Upper lobe of left lung (tissue), 6 donors: ENCODE measurements at regions not wholly inside any gene's neighbourhood (a gene's known extent, or its start where the extent isn't known, plus 50 kb on each side); places are given as distances from the start of the nearest gene placed in this dataset.

ENCODE experiments used
- ATAC-seq, 2 donors: fragments of 200-7000 bp; cut with Tn5 transposase; one replicate each; pipeline ENCODE4 v1.9.1; 2022; ENCODE audit warnings: mild to moderate bottlenecking in 2 of 2, moderate library complexity in 2 of 2; ENCODE audit not compliant: low FRiP score in 2 of 2
- DNase-seq, 2 donors: peaks; one replicate each; pipeline ENCODE4 v3.0.0-alpha.2; 2019 to 2020
- H3K27ac ChIP-seq, 4 donors: fragments of 200-600 bp; sonication (generic); one replicate each; pipeline ENCODE4 v1.5.1; 2016 to 2019
- H3K27me3 ChIP-seq, 4 donors: fragments of 200-600 bp; sonication (generic); one replicate each; pipeline ENCODE4 v1.5.1; 2017 to 2019
- H3K36me3 ChIP-seq, 4 donors: fragments of 200-600 bp; sonication (generic); one replicate each; pipeline ENCODE4 v1.5.1; 2016 to 2019
- H3K4me1 ChIP-seq, 4 donors: fragments of 200-600 bp; sonication (generic); one replicate each; pipeline ENCODE4 v1.5.1; 2018 to 2019
- H3K4me3 ChIP-seq, 4 donors: fragments of 200-600 bp; sonication (generic); one replicate each; pipeline ENCODE4 v1.5.1; 2017 to 2019; ENCODE audit warnings: mild to moderate bottlenecking in 2 of 4, moderate library complexity in 1 of 4
- H3K9me3 ChIP-seq, 4 donors: fragments of 200-600 bp; sonication (generic); one replicate each; pipeline ENCODE4 v1.5.1; 2018 to 2019
- EP300 ChIP-seq, 4 donors: sonication (generic); formaldehyde crosslinking; IDR thresholded peaks; one replicate each; pipeline ENCODE4 v1.5.1; 2017; ENCODE audit warnings: antibody characterized with exemption in 4 of 4, control low read depth in 2 of 4
- POLR2A ChIP-seq, 4 donors: fragments of 450-650 bp; IDR thresholded peaks; one replicate each; pipeline ENCODE4 v1.5.1; 2016 to 2017; ENCODE audit warnings: antibody characterized with exemption in 4 of 4, mild to moderate bottlenecking in 2 of 4
- POLR2AphosphoS5 ChIP-seq, 2 donors: sonication (generic); formaldehyde crosslinking; IDR thresholded peaks; one replicate each; pipeline ENCODE4 v1.5.1; 2017; ENCODE audit warnings: antibody characterized with exemption in 2 of 2
- WGBS, 2 donors: methylation state at CpG; one replicate each; pipeline ENCODE4 v1.1.5; 2017 to 2018; 5-methylcytosine and 5-hydroxymethylcytosine counted together
- TF ChIP-seq, protein P1 (sequence below), 6 experiments: fragments of 450-650 bp in 4 of 6; fragments of 200-600 bp in 2 of 6; sonication (generic) in 2 of 6; IDR thresholded peaks; one replicate each; pipeline ENCODE4 v1.5.1; 2016 to 2019; ENCODE audit warnings: antibody characterized with exemption in 6 of 6
- donor health status: DM: no; HTN: no; CAD: no; lungs with moderate emphysema.
- donor health status: DM: no; HTN: yes; CAD: no; lungs with severe emphysema.

- no peak overlapping the region for H3K4me3 ChIP-seq
- 51 to 61% methylated on average over 3 of the region's 3 CpGs for WGBS, 2 donors
- H3K27ac ChIP-seq = no peak overlapping the region
- ATAC-seq = no peak
- no peaks in the 10 kb centered on the region for H3K27me3 ChIP-seq
- no peaks in the 10 kb centered on the region for H3K36me3 ChIP-seq
- H3K4me1 ChIP-seq = no peaks in the 10 kb centered on the region
- no peak for DNase-seq
- H3K9me3 ChIP-seq = peaks cover 0 to 7% (median 0%) of the 10 kb centered on the region in 4 donors
- TF ChIP-seq POLR2A (IDR thresholded peaks at IDR 0.05) (no peak), EP300 (IDR thresholded peaks at IDR 0.05) (no peak), POLR2AphosphoS5 (IDR thresholded peaks at IDR 0.05) (no peak)
- TF ChIP-seq, protein P1, sequence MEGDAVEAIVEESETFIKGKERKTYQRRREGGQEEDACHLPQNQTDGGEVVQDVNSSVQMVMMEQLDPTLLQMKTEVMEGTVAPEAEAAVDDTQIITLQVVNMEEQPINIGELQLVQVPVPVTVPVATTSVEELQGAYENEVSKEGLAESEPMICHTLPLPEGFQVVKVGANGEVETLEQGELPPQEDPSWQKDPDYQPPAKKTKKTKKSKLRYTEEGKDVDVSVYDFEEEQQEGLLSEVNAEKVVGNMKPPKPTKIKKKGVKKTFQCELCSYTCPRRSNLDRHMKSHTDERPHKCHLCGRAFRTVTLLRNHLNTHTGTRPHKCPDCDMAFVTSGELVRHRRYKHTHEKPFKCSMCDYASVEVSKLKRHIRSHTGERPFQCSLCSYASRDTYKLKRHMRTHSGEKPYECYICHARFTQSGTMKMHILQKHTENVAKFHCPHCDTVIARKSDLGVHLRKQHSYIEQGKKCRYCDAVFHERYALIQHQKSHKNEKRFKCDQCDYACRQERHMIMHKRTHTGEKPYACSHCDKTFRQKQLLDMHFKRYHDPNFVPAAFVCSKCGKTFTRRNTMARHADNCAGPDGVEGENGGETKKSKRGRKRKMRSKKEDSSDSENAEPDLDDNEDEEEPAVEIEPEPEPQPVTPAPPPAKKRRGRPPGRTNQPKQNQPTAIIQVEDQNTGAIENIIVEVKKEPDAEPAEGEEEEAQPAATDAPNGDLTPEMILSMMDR (IDR thresholded peaks at IDR 0.05) = no peak
Observed at GRCh38 chr2:22801071-22801470, 583.9 kb upstream of the KLHL29 start.

DNA sequence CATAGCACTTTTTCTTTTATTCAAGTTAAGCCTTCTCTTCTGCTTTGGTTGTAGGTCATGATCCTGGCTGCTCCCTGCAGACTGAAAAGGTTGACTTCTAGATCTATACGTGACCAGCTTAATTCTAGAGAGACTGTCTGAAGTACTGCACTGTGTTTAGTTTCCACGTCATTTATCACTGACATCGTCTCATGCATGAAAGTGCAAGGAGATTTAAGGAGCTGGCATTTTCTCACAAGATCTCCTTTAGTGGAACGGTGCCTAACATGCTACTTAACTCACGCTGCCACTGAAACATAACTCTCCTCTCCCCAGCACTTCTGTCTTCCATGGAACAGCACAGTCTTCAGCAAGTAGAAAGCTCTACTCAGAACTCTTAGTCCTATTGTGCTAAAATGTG is 583.0 kb upstream of the KLHL29 start:
- ATAC-seq (no peak), DNase-seq (no peak)
- Histone ChIP-seq H3K27ac (no peak overlapping the region), H3K27me3 (no peaks in the 10 kb centered on the region), H3K4me1 (no peaks in the 10 kb centered on the region), H3K4me3 (no peak overlapping the region), H3K9me3 (peaks cover 0 to 16% (median 0%) of the 10 kb centered on the region in 4 donors), H3K36me3 (no peaks in the 10 kb centered on the region)
- no peak for TF ChIP-seq POLR2AphosphoS5 (IDR thresholded peaks at IDR 0.05)
- TF ChIP-seq, protein P1 (IDR thresholded peaks at IDR 0.05) = no peak
- TF ChIP-seq EP300 (IDR thresholded peaks at IDR 0.05) = no peak
- no peak for TF ChIP-seq POLR2A (IDR thresholded peaks at IDR 0.05)
- 58 to 65% methylated on average over 5 of the region's 5 CpGs for WGBS, 2 donors

DNA sequence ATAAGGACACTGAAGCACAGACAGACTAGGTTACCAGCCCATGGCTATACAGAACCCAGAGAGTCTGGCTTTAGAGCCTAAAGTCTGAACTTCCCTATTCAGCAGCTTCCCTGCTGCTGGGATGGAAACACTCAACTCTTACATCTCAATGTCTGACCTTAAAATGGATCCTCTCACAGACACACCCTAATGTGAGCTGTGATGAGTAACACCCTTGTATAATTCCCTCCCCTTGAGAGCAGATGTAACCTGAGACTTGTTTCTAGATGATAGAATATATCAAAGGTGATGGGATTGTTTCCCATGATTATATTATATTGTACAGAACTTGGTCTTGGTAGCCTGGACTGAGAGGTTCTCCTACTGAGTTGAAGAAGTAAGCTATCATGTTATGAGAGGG is 577.1 kb upstream of the KLHL29 start:
- no peak for DNase-seq
- Histone ChIP-seq H3K4me1 (no peaks in the 10 kb centered on the region), H3K36me3 (no peaks in the 10 kb centered on the region), H3K27me3 (no peaks in the 10 kb centered on the region), H3K4me3 (no peak overlapping the region), H3K9me3 (peaks cover 0 to 17% (median 0%) of the 10 kb centered on the region in 4 donors), H3K27ac (no peak overlapping the region)
- no peak for ATAC-seq
- TF ChIP-seq, protein P1 (IDR thresholded peaks at IDR 0.05) = no peak
- TF ChIP-seq POLR2A (IDR thresholded peaks at IDR 0.05) (no peak), EP300 (IDR thresholded peaks at IDR 0.05) (no peak), POLR2AphosphoS5 (IDR thresholded peaks at IDR 0.05) (no peak)

- 64 to 70% methylated on average over 2 of the region's 2 CpGs for WGBS, 2 donors
- H3K4me1 ChIP-seq = no peaks in the 10 kb centered on the region
- TF ChIP-seq EP300 (IDR thresholded peaks at IDR 0.05) = no peak
- TF ChIP-seq POLR2AphosphoS5 (IDR thresholded peaks at IDR 0.05) = no peak
- TF ChIP-seq, protein P1 (IDR thresholded peaks at IDR 0.05) = no peak
- no peak for TF ChIP-seq POLR2A (IDR thresholded peaks at IDR 0.05)
- H3K4me3 ChIP-seq = no peak overlapping the region
- no peak for ATAC-seq
- DNase-seq = no peak
- no peaks in the 10 kb centered on the region for H3K36me3 ChIP-seq
- H3K9me3 ChIP-seq = peaks cover 0 to 14% (median 0%) of the 10 kb centered on the region in 4 donors
- H3K27me3 ChIP-seq = no peaks in the 10 kb centered on the region
- H3K27ac ChIP-seq = no peak overlapping the region
Observed at GRCh38 chr2:22810602-22811001, 574.4 kb upstream of the KLHL29 start.

- no peak for DNase-seq
- Histone ChIP-seq H3K36me3 (no peaks in the 10 kb centered on the region), H3K27ac (no peak overlapping the region), H3K27me3 (no peaks in the 10 kb centered on the region), H3K4me3 (no peak overlapping the region), H3K4me1 (no peaks in the 10 kb centered on the region), H3K9me3 (no peaks in the 10 kb centered on the region)
- ATAC-seq = no peak
- 55 to 56% methylated on average over 2 of the region's 2 CpGs for WGBS, 2 donors
- no peak for TF ChIP-seq POLR2A (IDR thresholded peaks at IDR 0.05)
- TF ChIP-seq EP300 (IDR thresholded peaks at IDR 0.05) = no peak
Observed at GRCh38 chr2:22812065-22812680, 572.8 kb upstream of the KLHL29 start.
